NCI-H1092 treated with DMSO at 0.1 percent for 48 hours (cell line): ENCODE measurements at regions not wholly inside any gene's neighbourhood (a gene's known extent, or its start where the extent isn't known, plus 50 kb on each side); places are given as distances from the start of the nearest gene placed in this dataset.

Source experiments
- DNase-seq: peaks from one replicate; lab custom pipeline; 2025; lab: John Stamatoyannopoulos, UW

DNA sequence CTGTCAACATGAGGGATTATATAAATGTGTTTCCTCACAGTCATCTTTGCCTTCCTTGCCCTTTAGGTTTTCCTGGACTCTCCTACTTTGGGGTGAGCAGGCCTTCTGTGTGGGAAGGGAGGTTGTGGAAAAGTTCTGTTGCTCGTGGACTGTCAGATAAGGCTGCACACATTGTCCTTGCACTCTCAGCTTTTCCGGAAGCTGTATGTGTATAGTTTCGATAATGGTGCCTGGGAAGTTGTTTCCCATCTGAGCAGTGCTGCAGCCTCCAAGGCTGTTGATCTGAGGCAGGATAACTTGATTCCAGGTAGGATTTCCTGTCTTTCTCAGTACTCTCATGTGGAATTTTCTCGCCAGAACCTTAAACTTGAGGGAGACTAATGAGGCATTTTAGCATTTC lies 297.8 kb upstream of the AZI2 start:
- DNase-seq = no peak

DNA sequence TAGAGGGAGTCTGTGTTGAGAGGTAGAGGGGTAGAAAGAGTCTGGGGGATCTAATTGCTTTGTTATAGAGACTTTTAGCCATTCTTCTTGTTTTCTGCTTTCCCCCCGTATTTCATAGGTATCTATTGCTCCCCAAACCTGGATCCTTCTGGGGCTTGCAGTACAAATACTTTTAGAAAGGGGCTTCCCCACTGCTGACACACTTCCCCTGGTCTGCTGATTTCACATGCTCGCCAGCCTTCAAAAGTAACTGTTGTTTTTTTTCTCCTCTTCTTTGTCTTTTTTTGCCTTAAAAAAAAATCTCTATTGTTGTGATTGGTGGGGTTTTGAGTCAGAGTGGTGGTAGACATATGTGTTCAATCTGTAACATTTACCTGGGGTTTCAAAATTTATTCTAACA lies 300.6 kb upstream of the AZI2 start:
- DNase-seq = no peak

DNA sequence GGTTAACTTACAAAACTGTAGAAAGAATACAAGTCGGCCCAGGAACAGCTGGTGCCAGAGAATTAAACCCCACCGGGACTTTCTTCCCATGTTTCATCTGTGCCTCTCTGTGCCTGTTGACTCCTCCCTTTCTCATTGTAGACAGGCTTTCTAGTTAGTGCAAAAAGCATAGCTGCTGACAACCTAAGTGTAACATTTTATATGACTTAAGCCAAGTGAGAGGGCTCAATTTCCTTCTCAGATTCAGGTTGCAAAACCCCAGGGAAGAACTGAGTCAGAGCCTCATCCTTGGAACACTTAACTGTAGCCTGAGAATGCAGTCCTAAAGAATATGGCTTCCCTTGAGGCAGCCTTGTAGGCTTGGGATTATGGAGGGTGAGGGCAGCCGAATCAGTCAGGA lies 302.5 kb upstream of the AZI2 start:
- no peak for DNase-seq

DNA sequence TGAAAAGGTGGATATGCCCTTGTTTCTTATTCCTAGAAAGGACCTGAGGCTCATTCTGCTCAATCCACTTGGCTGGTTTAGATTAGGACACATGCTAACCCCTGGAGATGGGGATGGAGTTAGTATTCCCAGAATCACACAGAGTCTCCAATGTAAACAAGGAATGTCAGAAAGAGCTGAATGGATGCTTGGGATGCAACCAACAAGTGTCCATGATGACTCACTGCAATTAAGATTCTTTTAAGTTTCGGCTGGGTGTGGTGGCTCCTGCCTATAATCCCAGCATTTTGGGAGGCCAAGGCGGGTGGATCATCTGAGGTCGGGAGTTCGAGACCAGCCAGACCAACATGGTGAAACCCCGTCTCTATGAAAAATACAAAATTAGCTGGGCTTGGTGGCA lies 315.5 kb upstream of the AZI2 start:
- DNase-seq = no peak

DNA sequence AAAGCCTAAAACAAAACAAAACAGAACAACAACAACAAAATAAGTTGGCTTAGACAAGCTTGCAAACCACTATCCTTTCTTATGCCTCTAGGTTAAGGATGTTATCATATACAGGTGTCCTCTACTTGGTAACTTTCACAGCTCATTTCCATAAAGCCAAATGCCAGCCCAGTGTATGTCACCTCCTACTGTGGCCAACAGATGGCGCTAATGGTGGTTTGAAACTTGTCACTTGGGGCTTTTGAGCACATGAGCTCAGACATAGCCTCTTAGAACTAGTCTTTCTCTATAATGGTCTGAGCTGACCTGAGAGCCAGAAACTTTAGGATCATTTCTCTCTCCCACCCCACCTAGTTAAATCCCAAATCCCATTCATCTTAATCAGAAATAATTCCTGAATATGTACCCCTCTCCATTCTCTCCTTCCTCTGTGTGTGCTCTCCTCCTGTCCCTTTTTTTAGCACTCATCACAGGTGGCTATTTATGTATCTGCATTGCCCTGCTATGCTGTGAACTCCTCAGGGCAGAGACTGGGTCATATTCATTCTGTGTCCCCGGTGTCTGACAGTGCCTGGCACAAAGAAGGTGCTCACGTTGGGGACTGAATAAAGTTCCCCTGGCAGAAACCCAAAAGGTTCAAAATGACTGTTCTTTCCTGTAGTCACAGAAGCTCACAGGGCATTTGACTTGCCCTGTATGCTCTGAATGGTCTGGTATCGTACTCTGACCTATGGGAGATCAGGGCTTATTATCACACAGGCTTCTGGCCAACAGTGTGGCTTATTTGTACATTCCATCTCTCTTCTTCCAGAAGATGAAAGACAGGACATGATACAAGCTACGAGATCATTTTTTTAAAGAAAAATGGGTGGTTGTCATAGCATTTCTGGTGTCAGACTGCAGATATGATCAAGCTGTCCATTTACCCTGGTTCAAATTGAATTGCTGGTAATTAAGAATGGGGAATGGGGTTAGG lies 319.3 kb upstream of the AZI2 start:
- peak; percentile 51 for DNase-seq

DNA sequence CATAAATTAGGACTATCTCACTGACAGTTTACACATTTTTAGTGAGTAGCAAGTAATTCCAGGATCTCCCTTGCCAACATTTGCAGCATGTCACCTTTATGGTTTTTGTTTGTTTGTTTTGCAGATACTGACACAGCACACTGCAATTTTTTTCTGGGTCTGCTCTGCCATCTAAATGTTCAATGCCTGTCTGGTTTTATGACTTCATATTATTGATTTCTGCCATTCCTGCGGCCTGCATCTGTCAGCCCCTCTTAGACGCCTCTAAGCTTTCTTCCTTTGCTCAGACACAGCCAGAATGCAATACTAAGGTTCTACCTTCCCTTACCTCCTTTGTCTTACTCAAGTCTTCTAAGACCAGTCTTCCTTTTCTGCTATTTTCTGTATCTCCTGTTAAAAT lies 321.2 kb upstream of the AZI2 start:
- no peak for DNase-seq

DNA sequence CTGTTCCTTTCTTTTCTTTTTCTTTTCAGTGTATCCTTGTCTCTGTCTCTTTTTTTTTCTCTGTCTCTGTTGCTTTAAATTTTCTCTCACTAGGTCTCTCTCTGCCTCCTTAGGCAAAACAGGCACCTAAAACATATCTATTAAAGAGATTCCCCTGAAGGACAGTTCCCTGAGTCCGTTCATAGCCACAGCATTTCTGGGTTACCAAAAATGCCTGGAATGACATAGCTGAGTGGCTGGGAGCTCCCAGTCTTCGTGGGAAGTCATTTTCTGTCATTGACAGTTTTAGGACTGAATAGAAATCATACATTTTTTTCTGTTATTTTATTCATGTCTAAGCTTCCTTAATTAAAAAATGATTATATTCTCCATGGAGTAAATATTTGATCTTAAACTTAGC lies 323.8 kb upstream of the AZI2 start:
- no peak for DNase-seq

DNA sequence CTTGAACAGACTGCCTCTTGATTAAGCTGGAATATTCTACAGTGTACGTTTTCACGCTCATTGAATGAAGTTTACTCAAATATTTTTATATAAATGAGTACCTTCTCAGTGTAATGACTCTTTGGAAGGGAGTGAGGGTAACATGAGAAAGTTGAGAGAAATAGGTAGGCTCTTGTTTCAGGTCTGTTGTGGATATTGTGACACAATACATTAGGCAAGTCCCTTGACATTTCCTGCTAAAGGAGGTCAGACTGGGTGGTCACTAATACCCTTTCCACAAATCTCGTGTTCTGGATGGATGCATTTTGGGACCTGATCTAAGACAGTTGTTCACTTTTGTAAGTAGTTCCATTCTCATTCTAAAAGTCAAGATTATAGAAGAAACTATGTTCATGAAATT lies 324.8 kb upstream of the AZI2 start:
- DNase-seq = no peak

DNA sequence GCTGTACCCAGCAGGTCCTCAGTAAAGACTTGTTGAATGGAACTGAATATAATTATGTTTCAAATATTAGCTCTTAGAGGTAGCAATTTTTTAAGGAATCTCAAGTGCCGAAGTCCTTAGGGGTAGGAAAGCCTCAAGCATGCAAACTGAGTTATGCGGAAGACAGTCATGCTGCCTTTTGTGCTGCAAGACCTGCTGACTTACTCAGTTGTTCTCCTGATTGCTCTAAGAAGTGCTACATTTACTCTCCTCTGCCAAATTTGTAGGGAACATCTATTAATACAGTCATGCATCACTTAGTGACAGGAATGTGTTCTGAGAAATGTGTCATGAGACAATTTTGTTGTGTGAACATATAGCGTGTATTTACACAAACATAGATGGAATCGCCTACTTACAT lies 325.6 kb upstream of the AZI2 start:
- no peak for DNase-seq

DNA sequence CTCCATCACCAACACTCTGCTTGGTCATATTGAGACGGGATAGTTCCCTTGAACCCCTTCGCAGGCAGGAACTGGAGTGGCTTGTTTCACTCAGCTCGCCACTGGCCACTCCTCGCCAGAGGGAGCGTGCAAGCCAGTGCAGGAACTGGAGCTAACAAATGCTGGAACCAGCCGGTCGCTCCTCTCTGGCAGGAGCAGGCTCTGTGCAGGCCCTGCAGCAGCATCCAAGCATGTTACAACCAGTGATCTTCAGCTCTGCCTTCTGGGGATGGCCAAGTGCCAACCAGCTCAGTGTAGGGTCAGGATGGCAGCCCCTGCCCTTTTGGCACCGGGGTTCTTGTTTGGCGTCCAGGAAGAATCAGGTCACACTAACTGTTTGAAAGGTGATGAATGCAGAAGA lies 329.0 kb upstream of the AZI2 start:
- no peak for DNase-seq

DNA sequence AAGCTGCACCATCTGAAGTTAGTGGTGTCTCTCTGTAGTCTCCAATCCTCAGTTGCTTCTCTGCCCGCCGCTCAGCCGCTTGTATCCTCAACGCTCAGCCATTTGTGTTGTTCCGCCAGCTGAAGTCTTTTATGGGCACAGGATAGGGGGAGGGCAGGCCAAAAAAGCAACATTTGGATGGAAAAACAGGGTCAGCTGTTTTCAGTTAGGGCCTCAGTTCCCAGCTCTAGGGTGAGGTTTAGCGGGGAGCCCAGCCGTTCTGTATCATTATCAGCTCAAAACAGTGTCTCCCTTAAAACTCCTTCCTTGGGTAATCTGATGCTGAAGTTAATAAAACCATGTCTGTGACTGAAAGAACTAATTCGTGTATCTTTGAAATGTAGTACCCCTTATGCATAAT lies 329.5 kb upstream of the AZI2 start:
- no peak for DNase-seq

DNA sequence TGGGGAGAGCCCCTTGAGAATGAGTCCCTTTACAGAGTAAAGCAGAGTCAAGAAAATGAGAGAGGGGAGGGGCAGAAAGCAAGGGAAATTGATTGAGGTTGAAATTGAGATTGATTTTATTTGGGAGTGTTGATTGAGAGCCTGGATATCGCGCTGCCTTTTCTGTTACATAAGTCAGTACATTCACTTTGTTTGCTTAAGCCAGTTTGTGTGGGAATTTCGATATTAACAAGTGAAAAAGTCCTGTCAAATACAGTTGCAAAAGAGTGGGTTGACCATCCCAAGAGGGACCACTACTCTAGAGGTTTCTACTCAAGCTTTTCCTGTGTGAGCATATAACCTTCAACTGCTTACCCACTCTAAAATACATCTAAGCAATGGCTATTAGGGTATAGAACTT lies 331.4 kb upstream of the AZI2 start:
- DNase-seq = no peak

DNA sequence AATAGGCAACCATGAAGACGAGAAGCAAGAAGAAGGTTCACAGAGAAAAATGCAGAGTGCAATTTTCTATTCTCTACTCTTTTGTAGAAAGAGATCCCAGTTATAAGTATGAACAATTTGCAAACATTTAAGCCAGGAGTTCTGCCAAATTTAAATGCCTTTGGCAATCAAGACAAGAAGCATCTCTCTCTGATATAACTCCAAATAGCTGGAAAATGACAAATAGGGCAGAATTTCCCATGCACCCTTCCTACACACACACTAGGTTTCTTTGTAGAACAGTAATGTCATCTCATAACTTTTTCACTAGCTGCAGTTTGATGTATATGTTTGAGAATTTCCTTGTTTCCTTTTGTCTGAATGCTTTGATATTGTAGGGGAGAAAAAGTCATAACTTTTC lies 333.5 kb upstream of the AZI2 start:
- DNase-seq = no peak

DNA sequence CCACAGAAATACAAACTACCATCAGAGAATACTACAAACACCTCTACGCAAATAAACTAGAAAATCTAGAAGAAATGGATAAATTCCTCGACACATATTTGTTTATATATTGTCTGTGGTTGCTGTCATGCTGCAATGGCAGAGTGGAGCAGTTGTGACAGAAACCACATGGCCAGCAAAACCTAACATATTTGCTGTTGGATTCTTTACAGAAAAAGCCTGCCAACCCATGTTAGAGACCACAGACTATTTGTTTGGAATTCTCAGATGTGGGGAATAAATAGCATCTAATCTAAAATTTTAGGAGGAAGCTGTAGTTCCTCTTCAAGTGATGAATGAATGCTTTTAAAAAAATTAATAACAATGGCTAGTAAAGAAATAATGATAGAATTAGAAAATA lies 341.6 kb upstream of the AZI2 start:
- no peak for DNase-seq

DNA sequence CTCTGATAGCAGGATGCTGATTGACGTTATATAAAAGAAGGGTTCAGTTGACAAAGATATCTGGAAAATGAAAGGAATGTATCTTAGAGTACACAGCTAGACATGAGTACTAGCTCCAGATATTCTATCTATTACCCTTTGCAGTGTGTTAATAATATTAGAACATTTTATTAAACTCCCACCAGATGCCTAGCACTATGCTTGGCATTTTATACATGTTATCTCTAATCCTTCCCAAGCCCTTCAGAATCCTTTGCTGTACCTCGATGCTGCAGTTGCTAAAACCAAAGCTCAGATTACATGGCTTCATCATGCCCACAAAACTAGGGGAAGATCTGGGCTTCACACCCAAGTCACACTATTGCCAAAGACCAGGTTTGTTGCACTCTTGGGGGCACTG lies 350.1 kb upstream of the AZI2 start:
- no peak for DNase-seq

DNA sequence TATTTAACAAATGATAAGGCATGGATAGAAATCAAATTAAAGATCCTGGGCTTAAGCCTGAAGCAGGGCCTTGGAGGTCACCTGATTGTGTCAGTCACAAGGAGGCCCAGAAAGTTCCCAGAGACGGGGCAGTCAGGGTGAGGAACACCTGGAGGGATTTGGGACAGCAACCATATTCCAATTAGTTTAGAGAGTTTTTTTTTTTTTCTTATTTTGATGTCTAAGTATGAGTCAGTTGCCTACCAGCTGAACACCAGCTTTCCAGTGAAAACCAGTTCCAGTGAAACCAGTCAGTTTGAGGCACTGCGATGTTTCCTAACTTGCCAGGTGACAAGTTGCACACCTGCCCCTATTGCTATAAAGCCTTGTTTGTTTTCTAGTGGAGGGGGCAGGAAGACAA lies 350.7 kb upstream of the AZI2 start:
- no peak for DNase-seq

DNA sequence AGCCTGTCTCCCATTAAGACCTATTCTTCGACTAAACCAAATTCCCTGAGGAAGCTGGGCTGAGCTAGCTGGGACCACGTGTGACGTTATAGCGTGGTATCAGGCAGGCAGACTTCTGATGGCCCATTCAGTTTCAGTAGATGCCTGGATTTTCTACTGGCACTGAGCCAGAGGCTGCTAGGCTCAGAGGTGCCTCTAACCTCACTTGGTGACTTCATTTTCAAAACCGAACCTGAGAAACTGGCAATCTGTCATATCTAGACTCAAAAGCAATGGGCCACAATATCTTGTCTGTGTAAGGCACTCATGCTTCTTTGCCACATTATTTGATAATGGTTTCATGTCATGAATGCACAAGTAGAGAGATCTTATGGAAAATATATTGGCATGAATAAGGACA lies 352.1 kb upstream of the AZI2 start:
- no peak for DNase-seq

DNA sequence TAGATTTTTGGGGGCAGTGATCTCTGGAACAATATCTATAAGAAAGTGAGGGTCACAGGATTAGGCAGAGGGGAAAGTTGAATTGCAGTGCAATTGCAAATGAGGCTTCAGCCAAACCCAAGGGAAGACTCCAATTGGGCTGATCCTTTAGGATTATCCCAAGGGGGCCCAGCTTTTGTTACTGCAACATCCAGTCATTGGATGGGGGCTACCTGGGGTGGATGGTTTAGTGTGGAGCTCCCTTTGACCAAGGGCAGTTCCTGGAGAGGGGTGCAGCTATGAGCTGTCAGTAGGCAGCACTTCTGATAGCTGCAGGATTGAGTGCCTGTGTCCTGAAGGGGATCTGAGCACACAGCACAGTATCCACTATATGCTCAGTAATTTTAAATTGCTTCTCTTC lies 355.2 kb upstream of the AZI2 start:
- DNase-seq = no peak

DNA sequence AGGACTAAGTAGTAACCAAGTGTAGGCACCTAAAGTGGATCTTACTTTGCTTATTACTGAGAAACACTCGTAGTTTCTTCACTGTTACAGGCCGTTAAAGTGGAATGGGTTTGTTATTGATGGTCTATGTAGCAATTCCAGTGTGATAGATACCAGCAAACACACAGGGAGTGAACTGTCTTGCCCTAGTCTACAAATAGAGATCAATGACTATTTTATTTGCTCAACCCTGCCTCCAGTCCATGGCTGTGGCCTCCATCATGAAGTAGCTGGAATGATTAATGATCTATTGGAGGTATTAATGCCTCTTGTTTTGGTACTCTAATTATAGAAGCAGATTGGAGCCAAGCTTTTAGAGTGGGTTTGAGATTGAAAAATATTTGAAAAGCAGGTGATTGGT lies 362.7 kb upstream of the AZI2 start:
- no peak for DNase-seq

DNA sequence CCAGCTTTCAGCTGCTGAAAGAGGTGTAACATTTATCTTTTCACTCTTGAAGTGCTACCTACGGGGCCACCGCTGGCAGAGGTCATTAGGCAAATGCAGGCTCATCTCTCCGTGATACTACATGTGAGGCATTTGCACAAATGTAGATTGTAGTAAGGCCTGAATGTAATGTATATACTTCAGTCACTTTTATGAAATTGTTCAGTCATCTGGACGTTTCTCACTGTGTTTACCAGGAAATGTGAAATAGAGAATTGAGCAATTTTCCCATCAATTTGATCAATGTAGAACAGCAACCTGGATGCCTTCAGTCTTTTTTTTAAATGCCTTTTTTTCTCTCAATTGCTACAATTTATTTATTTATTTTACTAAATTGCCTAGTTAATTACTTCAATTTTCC lies 368.3 kb upstream of the AZI2 start:
- no peak for DNase-seq

DNA sequence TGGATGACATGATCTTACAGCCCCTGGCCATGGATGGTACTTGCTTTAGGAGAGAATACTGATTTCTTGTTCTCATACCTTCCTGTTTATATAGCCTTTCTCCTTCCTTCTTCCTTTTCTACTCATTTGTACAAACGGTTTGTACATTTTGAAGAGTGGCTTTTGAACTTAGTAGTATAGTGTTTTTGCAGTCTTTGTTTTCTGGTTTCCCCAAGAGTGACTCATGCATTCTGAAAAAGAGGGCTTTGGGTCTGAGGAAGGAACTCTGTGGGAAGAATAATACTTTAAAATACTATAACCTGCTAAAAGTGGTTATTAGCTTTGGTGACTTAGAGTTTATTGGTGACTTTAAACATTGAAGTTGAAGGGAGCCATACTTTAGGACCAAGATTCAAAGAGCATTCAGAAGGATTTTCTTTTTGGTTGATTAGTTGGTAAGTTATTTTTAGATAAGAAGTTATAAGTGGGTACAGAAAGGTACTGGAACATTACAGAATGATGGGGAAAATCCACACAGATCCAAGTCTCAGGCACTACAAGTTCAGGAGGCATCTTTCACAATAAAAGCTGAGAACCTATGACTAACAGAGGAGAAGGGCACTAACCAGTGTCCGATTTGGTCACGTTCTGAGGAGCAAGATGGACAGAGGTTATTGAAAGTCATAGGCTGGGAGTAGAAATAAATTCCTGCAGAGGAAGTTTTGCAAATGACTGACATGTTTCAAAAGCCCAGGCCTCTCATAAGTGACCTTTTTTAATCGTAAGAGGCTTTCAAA lies 369.6 kb upstream of the AZI2 start:
- no peak for DNase-seq

DNA sequence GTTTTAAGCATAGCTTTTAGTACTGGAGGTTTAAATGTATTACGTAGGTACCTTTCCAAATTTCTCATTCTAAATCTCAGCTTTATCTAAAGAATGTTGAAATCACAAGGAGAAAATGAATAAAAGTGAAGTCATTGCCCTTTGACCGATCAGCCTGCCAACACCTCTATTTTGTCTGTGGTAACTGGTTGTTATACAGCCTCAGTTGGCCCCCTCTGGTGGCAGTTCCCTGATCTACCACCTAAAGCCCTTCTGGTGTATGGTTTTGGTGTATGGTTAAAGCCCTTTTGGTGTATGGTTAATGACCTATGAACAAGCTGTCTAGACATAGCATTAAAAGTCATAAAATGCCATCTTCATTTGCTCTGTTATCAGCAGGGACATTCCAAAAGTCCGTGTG lies 378.2 kb upstream of the AZI2 start:
- peak; percentile 41 for DNase-seq

DNA sequence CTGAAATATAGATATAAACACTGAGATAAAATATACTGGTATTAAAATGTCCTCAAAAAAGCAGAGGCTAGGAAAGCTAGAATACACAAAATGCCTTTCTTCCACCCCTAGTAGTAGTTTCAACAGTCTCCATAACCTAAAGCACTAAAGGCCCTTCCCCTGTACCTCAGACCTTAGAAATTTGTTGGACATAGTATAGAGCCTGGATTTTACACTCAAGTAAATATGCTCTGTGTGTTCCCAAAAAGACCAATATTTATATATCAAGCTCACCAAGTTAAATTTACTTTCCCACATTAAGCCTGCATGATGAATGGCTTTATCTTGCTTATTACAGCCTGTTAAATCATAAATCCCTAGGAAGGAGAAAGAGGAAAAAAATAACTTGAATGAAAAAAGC lies 378.7 kb upstream of the AZI2 start:
- DNase-seq = no peak

DNA sequence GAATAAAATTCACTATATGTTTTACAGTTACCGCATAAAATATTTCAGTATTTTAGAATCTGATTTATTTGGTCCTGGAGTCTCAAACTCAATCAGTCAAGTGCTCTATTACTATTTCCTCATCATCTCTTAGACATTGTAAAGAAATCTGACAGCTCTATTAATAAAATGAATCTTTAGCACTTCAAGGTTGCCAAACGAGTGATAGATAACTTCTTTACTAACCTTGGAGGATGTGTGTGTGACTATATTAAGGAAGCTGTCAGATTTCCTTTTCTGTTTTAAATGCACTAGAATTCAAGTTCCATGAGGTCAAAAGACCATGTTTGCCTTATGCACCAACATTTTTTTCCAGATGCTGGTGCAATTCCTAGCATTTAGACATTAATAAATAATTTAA lies 389.8 kb upstream of the AZI2 start:
- DNase-seq = no peak
